Liver (tissue), 8 donors: ENCODE measurements at regions not wholly inside any gene's neighbourhood (a gene's known extent, or its start where the extent isn't known, plus 50 kb on each side); places are given as distances from the start of the nearest gene placed in this dataset.

Source experiments
- DNase-seq: peaks from one replicate; pipeline ENCODE4 v3.0.0-alpha.2; 2017; ENCODE audit warnings: low spot score
- H3K27ac ChIP-seq, 2 donors: one replicate each; pipeline ENCODE4 v1.7.0; 2013; ENCODE audit warnings: inconsistent platforms in 2 of 2, low read length in 2 of 2, control low read depth in 1 of 2, low read depth in 1 of 2, mild to moderate bottlenecking in 1 of 2
- H3K27me3 ChIP-seq, 4 donors: one replicate each; pipeline versions ENCODE4 v1.6.1 to v1.7.0; 2013; ENCODE audit warnings: low read length in 3 of 4, inconsistent platforms in 1 of 4, mild to moderate bottlenecking in 1 of 4, moderate library complexity in 1 of 4; ENCODE audit not compliant: control insufficient read depth in 4 of 4, insufficient read depth in 4 of 4
- H3K36me3 ChIP-seq, 4 donors: one replicate each; pipeline versions ENCODE4 v1.6.1 to v1.7.0; 2013; ENCODE audit warnings: low read length in 3 of 4, mild to moderate bottlenecking in 3 of 4, low read depth in 1 of 4, moderate library complexity in 1 of 4; ENCODE audit not compliant: control insufficient read depth in 4 of 4, insufficient read depth in 3 of 4
- H3K4me1 ChIP-seq, 4 donors: one replicate each; pipeline versions ENCODE4 v1.6.1 to v1.7.0; 2013; ENCODE audit warnings: low read length in 3 of 4, mild to moderate bottlenecking in 3 of 4, moderate library complexity in 1 of 4; ENCODE audit not compliant: control insufficient read depth in 4 of 4, insufficient read depth in 4 of 4
- H3K4me3 ChIP-seq, 3 donors: one replicate each; pipeline versions ENCODE4 v1.6.1 to v1.7.0; 2013; ENCODE audit warnings: low read length in 3 of 3, control low read depth in 1 of 3, low read depth in 1 of 3, mild to moderate bottlenecking in 1 of 3
- H3K9ac ChIP-seq, 2 donors: one replicate each; pipeline ENCODE4 v1.7.0; 2013; ENCODE audit warnings: low read length in 2 of 2, mild to moderate bottlenecking in 2 of 2, moderate library complexity in 2 of 2, control low read depth in 1 of 2, low read depth in 1 of 2
- H3K9me3 ChIP-seq, 4 donors: one replicate each; pipeline versions ENCODE4 v1.6.1 to v1.7.0; 2013; ENCODE audit warnings: low read length in 3 of 4; ENCODE audit not compliant: control insufficient read depth in 4 of 4
- EGR1 ChIP-seq, 2 donors: IDR thresholded peaks; 2 replicates each; pipeline ENCODE4 v1.6.1; 2016 to 2018; ENCODE audit warnings: antibody characterized with exemption in 2 of 2, low read depth in 2 of 2
- FOXA1 ChIP-seq: IDR thresholded peaks from 2 replicates; pipeline ENCODE4 v1.6.1; 2016; ENCODE audit warnings: antibody characterized with exemption
- FOXA2 ChIP-seq: IDR thresholded peaks from 2 replicates; pipeline ENCODE4 v1.6.1; 2016; ENCODE audit warnings: antibody characterized with exemption
- GABPA ChIP-seq, 2 donors: IDR thresholded peaks in 1 of 2; conservative IDR thresholded peaks in 1 of 2; 2 replicates each; pipeline ENCODE4 v1.6.1; 2016; ENCODE audit warnings: antibody characterized with exemption in 2 of 2, mild to moderate bottlenecking in 1 of 2, moderate library complexity in 1 of 2
- HNF4A ChIP-seq, 2 donors: conservative IDR thresholded peaks; 2 replicates each; pipeline ENCODE4 v1.6.1; 2016; ENCODE audit warnings: antibody characterized with exemption in 2 of 2, mild to moderate bottlenecking in 2 of 2
- HNF4G ChIP-seq: IDR thresholded peaks from 2 replicates; pipeline ENCODE4 v1.6.1; 2016; ENCODE audit warnings: antibody characterized with exemption
- JUND ChIP-seq, 2 donors: IDR thresholded peaks; 2 replicates each; pipeline ENCODE4 v1.6.1; 2016; ENCODE audit warnings: antibody characterized with exemption in 2 of 2
- NR2F2 ChIP-seq: IDR thresholded peaks from 2 replicates; pipeline ENCODE4 v1.6.1; 2016; ENCODE audit warnings: antibody characterized with exemption
- RAD21 ChIP-seq, 2 donors: IDR thresholded peaks; 2 replicates each; pipeline ENCODE4 v1.6.1; 2016; ENCODE audit warnings: antibody characterized with exemption in 2 of 2, mild to moderate bottlenecking in 2 of 2
- RXRA ChIP-seq, 2 donors: IDR thresholded peaks; 2 replicates each; pipeline ENCODE4 v1.6.1; 2017 to 2018; ENCODE audit warnings: antibody characterized with exemption in 2 of 2, mild to moderate bottlenecking in 1 of 2
- SP1 ChIP-seq: IDR thresholded peaks from 2 replicates; pipeline ENCODE4 v1.6.1; 2018; ENCODE audit warnings: antibody characterized with exemption, mild to moderate bottlenecking
- TAF1 ChIP-seq: conservative IDR thresholded peaks from 2 replicates; pipeline ENCODE4 v1.6.1; 2016; ENCODE audit warnings: antibody characterized with exemption, mild to moderate bottlenecking
- WGBS: extraction: QIAGEN DNeasy Blood & Tissue Kit; methylation state at CpG from one replicate; pipeline ENCODE4 v1.1.7; 2013; 5-methylcytosine and 5-hydroxymethylcytosine counted together
- TF ChIP-seq, protein P1 (sequence below): fragments of 150-350 bp; IDR thresholded peaks from 2 replicates; pipeline ENCODE4 v1.5.1; 2017; ENCODE audit warnings: improper control_type of control experiment, low read depth, low read length; ENCODE audit not compliant: missing input control
- TF ChIP-seq, protein P2 (sequence below): IDR thresholded peaks from 2 replicates; pipeline ENCODE4 v1.6.1; 2016; ENCODE audit warnings: antibody characterized with exemption
- TF ChIP-seq, protein P3 (sequence below): IDR thresholded peaks from 2 replicates; pipeline ENCODE4 v1.6.1; 2016; ENCODE audit warnings: antibody characterized with exemption
- TF ChIP-seq, protein P4 (sequence below): IDR thresholded peaks from 2 replicates; pipeline ENCODE4 v1.6.1; 2016; ENCODE audit warnings: antibody characterized with exemption, mild to moderate bottlenecking
- TF ChIP-seq, protein P5 (sequence below): IDR thresholded peaks from 2 replicates; pipeline ENCODE4 v1.6.1; 2016; ENCODE audit warnings: antibody characterized with exemption
- donor health status: healthy.
- donor health status: healthy.
- donor health status: healthy.
- donor health status: healthy.
- donor health status: healthy.

DNA sequence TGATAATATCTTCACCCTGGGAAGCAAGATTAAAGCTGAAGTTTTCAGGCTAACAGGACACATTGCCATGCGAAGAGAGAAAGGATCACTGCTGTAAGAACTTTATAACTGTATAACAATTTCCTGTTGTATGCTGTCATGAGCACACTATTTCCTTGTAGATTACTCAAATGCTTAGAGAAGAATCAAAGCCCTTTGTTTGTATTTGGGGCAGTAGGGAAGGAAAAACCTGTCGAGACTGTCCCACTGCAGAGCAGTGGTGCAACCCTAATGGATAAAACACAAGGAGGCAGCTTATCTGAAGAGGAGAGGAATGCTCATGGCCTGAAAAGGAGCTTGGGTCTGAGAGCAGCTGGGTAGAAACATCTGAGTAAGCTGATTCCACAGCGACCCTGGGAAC, 327.7 kb upstream of the NPSR1 start (continued):
- TF ChIP-seq, protein P1, sequence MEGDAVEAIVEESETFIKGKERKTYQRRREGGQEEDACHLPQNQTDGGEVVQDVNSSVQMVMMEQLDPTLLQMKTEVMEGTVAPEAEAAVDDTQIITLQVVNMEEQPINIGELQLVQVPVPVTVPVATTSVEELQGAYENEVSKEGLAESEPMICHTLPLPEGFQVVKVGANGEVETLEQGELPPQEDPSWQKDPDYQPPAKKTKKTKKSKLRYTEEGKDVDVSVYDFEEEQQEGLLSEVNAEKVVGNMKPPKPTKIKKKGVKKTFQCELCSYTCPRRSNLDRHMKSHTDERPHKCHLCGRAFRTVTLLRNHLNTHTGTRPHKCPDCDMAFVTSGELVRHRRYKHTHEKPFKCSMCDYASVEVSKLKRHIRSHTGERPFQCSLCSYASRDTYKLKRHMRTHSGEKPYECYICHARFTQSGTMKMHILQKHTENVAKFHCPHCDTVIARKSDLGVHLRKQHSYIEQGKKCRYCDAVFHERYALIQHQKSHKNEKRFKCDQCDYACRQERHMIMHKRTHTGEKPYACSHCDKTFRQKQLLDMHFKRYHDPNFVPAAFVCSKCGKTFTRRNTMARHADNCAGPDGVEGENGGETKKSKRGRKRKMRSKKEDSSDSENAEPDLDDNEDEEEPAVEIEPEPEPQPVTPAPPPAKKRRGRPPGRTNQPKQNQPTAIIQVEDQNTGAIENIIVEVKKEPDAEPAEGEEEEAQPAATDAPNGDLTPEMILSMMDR = no peak
- TF ChIP-seq EGR1 (IDR thresholded peaks at IDR 0.05; ENCODE audit: low read depth in 2 of 2) = no peak
- TF ChIP-seq, protein P2, sequence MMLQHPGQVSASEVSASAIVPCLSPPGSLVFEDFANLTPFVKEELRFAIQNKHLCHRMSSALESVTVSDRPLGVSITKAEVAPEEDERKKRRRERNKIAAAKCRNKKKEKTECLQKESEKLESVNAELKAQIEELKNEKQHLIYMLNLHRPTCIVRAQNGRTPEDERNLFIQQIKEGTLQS = no peak
- TF ChIP-seq TAF1 = no peak
- no peak for TF ChIP-seq RXRA (IDR thresholded peaks at IDR 0.05)
- no peak for TF ChIP-seq NR2F2
- TF ChIP-seq, protein P3, sequence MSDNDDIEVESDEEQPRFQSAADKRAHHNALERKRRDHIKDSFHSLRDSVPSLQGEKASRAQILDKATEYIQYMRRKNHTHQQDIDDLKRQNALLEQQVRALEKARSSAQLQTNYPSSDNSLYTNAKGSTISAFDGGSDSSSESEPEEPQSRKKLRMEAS = no peak
- TF ChIP-seq SP1 = no peak

DNA sequence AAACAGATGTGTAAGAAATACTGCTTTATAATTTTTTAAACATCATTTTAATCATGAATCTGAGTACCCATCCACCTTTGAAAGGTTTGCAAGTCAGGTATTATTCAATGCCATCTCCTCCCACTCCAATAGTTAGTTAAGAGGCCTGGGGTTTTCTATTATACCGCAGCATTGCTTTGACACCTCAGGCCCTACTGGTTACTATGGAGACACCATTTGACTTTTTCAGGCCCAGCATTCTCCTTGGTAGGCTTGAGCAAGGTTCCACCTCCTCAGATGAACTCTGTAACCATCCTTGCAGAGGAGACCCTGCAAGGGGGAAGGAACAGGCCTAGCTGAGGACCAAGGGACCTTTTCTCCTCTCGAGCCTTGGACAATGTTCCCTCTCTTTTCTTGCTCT, 326.9 kb upstream of the NPSR1 start:
- Histone ChIP-seq H3K36me3 (no peaks in the 10 kb centered on the region), H3K4me1 (no peaks in the 10 kb centered on the region), H3K9me3 (no peaks in the 10 kb centered on the region), H3K27me3 (peaks cover 0 to 2% (median 0%) of the 10 kb centered on the region in 4 donors), H3K9ac (no peak overlapping the region), H3K27ac (no peak overlapping the region), H3K4me3 (no peak overlapping the region)
- WGBS = 81% methylated on average over 2 of the region's 2 CpGs
- DNase-seq = no peak
- TF ChIP-seq JUND (IDR thresholded peaks at IDR 0.05) (no peak), NR2F2 (no peak), TAF1 (no peak), HNF4G (no peak), RXRA (IDR thresholded peaks at IDR 0.05) (no peak), FOXA1 (no peak), GABPA (IDR thresholded peaks at IDR 0.05 in 1 of 2, conservative IDR thresholded peaks at IDR 0.05 in 1 of 2) (no peak), SP1 (no peak), FOXA2 (no peak), RAD21 (IDR thresholded peaks at IDR 0.05) (no peak), HNF4A (conservative IDR thresholded peaks at IDR 0.05) (no peak), EGR1 (IDR thresholded peaks at IDR 0.05; ENCODE audit: low read depth in 2 of 2) (no peak)
- TF ChIP-seq, protein P2 = no peak
- TF ChIP-seq, protein P4, sequence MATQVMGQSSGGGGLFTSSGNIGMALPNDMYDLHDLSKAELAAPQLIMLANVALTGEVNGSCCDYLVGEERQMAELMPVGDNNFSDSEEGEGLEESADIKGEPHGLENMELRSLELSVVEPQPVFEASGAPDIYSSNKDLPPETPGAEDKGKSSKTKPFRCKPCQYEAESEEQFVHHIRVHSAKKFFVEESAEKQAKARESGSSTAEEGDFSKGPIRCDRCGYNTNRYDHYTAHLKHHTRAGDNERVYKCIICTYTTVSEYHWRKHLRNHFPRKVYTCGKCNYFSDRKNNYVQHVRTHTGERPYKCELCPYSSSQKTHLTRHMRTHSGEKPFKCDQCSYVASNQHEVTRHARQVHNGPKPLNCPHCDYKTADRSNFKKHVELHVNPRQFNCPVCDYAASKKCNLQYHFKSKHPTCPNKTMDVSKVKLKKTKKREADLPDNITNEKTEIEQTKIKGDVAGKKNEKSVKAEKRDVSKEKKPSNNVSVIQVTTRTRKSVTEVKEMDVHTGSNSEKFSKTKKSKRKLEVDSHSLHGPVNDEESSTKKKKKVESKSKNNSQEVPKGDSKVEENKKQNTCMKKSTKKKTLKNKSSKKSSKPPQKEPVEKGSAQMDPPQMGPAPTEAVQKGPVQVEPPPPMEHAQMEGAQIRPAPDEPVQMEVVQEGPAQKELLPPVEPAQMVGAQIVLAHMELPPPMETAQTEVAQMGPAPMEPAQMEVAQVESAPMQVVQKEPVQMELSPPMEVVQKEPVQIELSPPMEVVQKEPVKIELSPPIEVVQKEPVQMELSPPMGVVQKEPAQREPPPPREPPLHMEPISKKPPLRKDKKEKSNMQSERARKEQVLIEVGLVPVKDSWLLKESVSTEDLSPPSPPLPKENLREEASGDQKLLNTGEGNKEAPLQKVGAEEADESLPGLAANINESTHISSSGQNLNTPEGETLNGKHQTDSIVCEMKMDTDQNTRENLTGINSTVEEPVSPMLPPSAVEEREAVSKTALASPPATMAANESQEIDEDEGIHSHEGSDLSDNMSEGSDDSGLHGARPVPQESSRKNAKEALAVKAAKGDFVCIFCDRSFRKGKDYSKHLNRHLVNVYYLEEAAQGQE = no peak
- TF ChIP-seq, protein P3 = no peak
- TF ChIP-seq, protein P1 = no peak
- TF ChIP-seq, protein P5, sequence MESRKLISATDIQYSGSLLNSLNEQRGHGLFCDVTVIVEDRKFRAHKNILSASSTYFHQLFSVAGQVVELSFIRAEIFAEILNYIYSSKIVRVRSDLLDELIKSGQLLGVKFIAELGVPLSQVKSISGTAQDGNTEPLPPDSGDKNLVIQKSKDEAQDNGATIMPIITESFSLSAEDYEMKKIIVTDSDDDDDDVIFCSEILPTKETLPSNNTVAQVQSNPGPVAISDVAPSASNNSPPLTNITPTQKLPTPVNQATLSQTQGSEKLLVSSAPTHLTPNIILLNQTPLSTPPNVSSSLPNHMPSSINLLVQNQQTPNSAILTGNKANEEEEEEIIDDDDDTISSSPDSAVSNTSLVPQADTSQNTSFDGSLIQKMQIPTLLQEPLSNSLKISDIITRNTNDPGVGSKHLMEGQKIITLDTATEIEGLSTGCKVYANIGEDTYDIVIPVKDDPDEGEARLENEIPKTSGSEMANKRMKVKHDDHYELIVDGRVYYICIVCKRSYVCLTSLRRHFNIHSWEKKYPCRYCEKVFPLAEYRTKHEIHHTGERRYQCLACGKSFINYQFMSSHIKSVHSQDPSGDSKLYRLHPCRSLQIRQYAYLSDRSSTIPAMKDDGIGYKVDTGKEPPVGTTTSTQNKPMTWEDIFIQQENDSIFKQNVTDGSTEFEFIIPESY = no peak
